ENCODE measurements at regions not wholly inside any gene's neighbourhood (a gene's known extent, or its start where the extent isn't known, plus 50 kb on each side); places are given as distances from the start of the nearest gene placed in this dataset.

DNA sequence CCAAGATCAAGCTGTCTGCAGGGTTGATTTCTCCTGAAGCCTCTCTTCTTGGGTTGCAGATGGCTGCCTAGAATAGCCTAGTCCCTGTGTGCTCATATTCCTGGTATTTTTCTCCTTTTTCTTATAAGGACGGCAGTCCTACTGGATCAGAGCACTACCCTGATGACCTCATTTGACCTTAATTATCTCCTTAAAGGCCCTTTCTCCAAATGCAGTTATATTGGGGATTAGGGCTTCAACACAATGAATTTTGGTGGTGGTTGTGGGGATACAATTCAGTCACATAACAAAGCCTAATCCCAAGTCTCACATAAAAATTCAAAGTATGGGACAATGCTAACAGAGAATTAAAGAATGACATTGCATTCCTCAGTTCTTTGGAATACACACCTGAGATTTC is 238.8 kb upstream of the SALL1 start:
- H3K4me1 ChIP-seq (ENCODE audit: insufficient read depth, low read length), result peaks cover 20% of the 10 kb centered on the region
- no peak overlapping the region for H3K4me3 ChIP-seq (ENCODE audit: low read length)
- no peak overlapping the region for H2AFZ ChIP-seq (ENCODE audit: low read depth, low read length)
- no peaks in the 10 kb centered on the region for H3K36me3 ChIP-seq (ENCODE audit: insufficient read depth, low read length)
- no peaks in the 10 kb centered on the region for H3K27me3 ChIP-seq (ENCODE audit: insufficient read depth, low read length)
- H3K9me3 ChIP-seq (ENCODE audit: low read length), result peaks cover 3% of the 10 kb centered on the region

DNA sequence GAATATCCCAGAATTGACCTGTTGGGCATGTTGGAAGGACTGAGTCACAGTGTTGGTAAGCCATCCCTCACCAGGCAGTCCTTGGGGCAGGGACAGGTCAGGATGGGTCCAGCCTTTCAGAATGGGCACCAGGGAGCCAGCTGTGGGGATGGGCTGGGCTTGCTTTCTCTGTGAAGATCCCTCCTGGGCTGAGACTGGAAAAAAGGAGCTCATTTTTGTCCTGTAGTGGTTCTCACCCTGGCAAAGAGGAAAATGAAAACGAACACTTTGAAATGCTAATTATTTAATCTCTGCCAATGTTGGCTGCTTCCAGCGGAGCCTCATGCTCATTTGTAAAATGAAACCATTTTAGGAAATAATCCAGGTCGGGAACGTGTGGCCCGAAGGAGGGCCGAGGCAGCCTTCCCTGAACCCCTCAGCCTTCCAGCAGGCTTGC is 237.5 kb upstream of the SALL1 start:
- Histone ChIP-seq H3K4me1 (ENCODE audit: insufficient read depth, low read length) (peaks cover 25% of the 10 kb centered on the region), H3K9me3 (ENCODE audit: low read length) (peaks cover 3% of the 10 kb centered on the region), H3K36me3 (ENCODE audit: insufficient read depth, low read length) (no peaks in the 10 kb centered on the region), H2AFZ (ENCODE audit: low read depth, low read length) (no peak overlapping the region), H3K4me3 (ENCODE audit: low read length) (no peak overlapping the region), H3K27me3 (ENCODE audit: insufficient read depth, low read length) (no peaks in the 10 kb centered on the region)

DNA sequence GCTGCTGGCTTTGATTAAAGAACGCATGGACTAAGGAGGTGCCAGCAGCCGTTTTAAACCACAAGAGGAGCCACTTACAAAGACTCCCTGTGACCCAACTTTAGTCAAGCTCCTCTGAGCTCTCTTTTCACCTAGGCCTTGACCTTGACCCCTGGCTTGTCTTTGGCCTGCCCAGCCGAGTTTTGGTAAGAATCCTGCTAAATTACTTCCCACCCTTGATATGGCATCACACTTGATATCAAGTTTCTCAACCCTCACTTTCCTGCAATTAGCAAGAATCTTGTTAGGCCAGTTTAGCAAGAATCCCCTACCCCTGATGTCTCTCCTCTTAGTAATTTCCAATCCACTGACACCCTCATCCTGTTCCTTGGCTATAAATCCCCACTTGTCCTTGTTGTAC is 232.8 kb upstream of the SALL1 start:
- Histone ChIP-seq H2AFZ (ENCODE audit: low read depth, low read length) (no peak overlapping the region), H3K9me3 (ENCODE audit: low read length) (peaks cover 1% of the 10 kb centered on the region), H3K4me1 (ENCODE audit: insufficient read depth, low read length) (peaks cover 4% of the 10 kb centered on the region), H3K36me3 (ENCODE audit: insufficient read depth, low read length) (no peaks in the 10 kb centered on the region), H3K27me3 (ENCODE audit: insufficient read depth, low read length) (no peaks in the 10 kb centered on the region), H3K4me3 (ENCODE audit: low read length) (no peak overlapping the region)

DNA sequence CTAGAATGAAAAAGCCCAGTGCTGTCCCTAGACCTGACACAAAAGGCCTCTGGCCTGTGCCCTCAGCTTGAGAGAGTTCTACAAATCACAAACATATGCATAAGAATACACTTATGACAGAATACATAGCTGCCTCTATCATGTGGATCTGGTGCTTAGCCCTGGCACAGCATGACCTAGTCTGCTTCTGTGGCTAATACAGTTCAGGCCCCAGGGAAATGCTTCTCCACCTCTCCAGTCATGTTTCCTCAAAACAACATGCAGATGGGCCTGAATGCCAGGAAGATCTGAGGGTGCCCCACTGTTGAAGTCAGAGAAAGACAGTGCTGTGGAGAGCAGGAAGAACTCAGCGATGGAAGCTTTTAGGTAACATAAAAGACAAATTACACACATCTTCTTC is 231.9 kb upstream of the SALL1 start:
- Histone ChIP-seq H3K36me3 (ENCODE audit: insufficient read depth, low read length) (no peaks in the 10 kb centered on the region), H2AFZ (ENCODE audit: low read depth, low read length) (no peak overlapping the region), H3K27me3 (ENCODE audit: insufficient read depth, low read length) (no peaks in the 10 kb centered on the region), H3K4me3 (ENCODE audit: low read length) (no peak overlapping the region), H3K4me1 (ENCODE audit: insufficient read depth, low read length) (peaks cover 4% of the 10 kb centered on the region), H3K9me3 (ENCODE audit: low read length) (no peaks in the 10 kb centered on the region)

GRCh38 chr16:51382211-51382610 is 231.1 kb upstream of the SALL1 start:
- no peaks in the 10 kb centered on the region for H3K27me3 ChIP-seq (ENCODE audit: insufficient read depth, low read length)
- H2AFZ ChIP-seq (ENCODE audit: low read depth, low read length), result no peak overlapping the region
- peaks cover 4% of the 10 kb centered on the region for H3K4me1 ChIP-seq (ENCODE audit: insufficient read depth, low read length)
- H3K9me3 ChIP-seq (ENCODE audit: low read length), result no peaks in the 10 kb centered on the region
- no peak overlapping the region for H3K4me3 ChIP-seq (ENCODE audit: low read length)
- no peaks in the 10 kb centered on the region for H3K36me3 ChIP-seq (ENCODE audit: insufficient read depth, low read length)

DNA sequence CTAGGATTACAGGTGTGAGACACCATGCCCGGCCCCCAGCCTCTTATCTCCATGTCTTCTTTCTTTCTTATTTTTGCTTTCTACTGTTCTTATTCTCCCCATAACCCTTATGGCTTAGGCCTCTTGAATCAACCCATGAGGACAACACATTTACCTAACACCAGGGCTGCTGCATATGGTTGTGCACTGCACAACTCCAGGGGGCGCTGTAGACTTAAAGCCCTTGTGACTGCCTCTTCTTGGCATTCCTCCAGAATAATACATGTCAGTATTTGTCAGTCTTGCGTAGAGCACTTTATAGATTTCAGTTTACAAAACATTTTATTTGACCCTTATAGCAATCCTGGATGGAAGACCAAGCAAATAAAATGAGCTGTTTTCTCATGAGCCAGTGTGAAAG is 225.0 kb upstream of the SALL1 start:
- no peaks in the 10 kb centered on the region for H3K36me3 ChIP-seq (ENCODE audit: insufficient read depth, low read length)
- peaks cover 7% of the 10 kb centered on the region for H3K4me1 ChIP-seq (ENCODE audit: insufficient read depth, low read length)
- H3K9me3 ChIP-seq (ENCODE audit: low read length), result no peaks in the 10 kb centered on the region
- H3K27me3 ChIP-seq (ENCODE audit: insufficient read depth, low read length), result no peaks in the 10 kb centered on the region
- no peak overlapping the region for H3K4me3 ChIP-seq (ENCODE audit: low read length)
- no peak overlapping the region for H2AFZ ChIP-seq (ENCODE audit: low read depth, low read length)

GRCh38 chr16:51374790-51375189 is 223.7 kb upstream of the SALL1 start:
- peaks cover 7% of the 10 kb centered on the region for H3K4me1 ChIP-seq (ENCODE audit: insufficient read depth, low read length)
- H3K27me3 ChIP-seq (ENCODE audit: insufficient read depth, low read length), result no peaks in the 10 kb centered on the region
- no peaks in the 10 kb centered on the region for H3K9me3 ChIP-seq (ENCODE audit: low read length)
- H3K4me3 ChIP-seq (ENCODE audit: low read length), result no peak overlapping the region
- H2AFZ ChIP-seq (ENCODE audit: low read depth, low read length), result no peak overlapping the region
- H3K36me3 ChIP-seq (ENCODE audit: insufficient read depth, low read length), result no peaks in the 10 kb centered on the region

- Histone ChIP-seq H3K36me3 (ENCODE audit: insufficient read depth, low read length) (no peaks in the 10 kb centered on the region), H3K27me3 (ENCODE audit: insufficient read depth, low read length) (no peaks in the 10 kb centered on the region), H3K9me3 (ENCODE audit: low read length) (no peaks in the 10 kb centered on the region), H3K4me3 (ENCODE audit: low read length) (no peak overlapping the region), H2AFZ (ENCODE audit: low read depth, low read length) (no peak overlapping the region), H3K4me1 (ENCODE audit: insufficient read depth, low read length) (peaks cover 7% of the 10 kb centered on the region)
These were observed 223.3 kb upstream of the SALL1 start for GRCh38 chr16:51374346-51374745.

DNA sequence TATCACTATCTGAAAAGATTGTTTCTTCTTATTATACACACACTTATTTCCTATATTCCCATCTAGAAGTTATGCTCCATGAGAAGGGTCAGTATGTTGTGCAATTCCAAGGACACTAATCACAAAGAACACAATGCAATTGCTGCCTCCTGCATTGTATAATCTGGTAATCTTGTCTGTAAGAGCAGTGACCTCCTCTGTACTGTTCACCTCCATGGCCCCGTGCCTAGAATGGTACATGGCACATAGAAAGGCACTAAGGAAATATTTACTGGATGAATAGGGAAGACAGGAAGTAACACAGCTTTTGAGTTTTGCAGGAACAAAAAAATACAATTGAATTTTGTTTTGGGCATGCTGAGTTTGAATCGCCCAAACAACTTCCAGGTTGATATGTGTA is 214.6 kb upstream of the SALL1 start:
- no peak overlapping the region for H2AFZ ChIP-seq (ENCODE audit: low read depth, low read length)
- no peaks in the 10 kb centered on the region for H3K27me3 ChIP-seq (ENCODE audit: insufficient read depth, low read length)
- no peaks in the 10 kb centered on the region for H3K9me3 ChIP-seq (ENCODE audit: low read length)
- peaks cover under 1% of the 10 kb centered on the region for H3K4me1 ChIP-seq (ENCODE audit: insufficient read depth, low read length)
- H3K36me3 ChIP-seq (ENCODE audit: insufficient read depth, low read length), result no peaks in the 10 kb centered on the region
- no peak overlapping the region for H3K4me3 ChIP-seq (ENCODE audit: low read length)

- H2AFZ ChIP-seq (ENCODE audit: low read depth, low read length), result no peak overlapping the region
- peak overlapping the region; percentile 8 for H3K4me3 ChIP-seq (ENCODE audit: low read length)
- H3K4me1 ChIP-seq (ENCODE audit: insufficient read depth, low read length), result peaks cover 49% of the 10 kb centered on the region
- no peaks in the 10 kb centered on the region for H3K36me3 ChIP-seq (ENCODE audit: insufficient read depth, low read length)
- no peaks in the 10 kb centered on the region for H3K27me3 ChIP-seq (ENCODE audit: insufficient read depth, low read length)
- no peaks in the 10 kb centered on the region for H3K9me3 ChIP-seq (ENCODE audit: low read length)
These were observed 208.3 kb upstream of the SALL1 start for GRCh38 chr16:51359141-51359955.

DNA sequence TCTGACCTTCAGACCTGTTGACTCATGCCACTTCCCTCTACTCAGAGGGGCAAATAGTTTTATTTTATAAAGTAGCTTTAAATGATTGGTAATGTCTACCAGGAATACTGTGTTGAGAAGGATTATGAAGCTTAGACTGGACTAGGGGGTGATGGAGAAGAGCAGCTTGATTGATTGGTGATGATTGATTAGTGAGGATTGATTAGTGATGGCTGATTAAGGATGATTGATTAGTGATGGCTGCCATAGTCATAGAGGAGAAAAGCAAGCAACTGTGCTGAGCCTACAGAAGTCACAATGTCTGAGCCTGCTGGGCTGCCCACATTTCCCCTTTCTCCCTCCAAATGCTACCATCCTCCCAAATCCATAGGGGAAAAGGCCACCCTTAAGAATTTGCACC is 206.8 kb upstream of the SALL1 start:
- no peak overlapping the region for H3K4me3 ChIP-seq (ENCODE audit: low read length)
- no peaks in the 10 kb centered on the region for H3K27me3 ChIP-seq (ENCODE audit: insufficient read depth, low read length)
- no peaks in the 10 kb centered on the region for H3K9me3 ChIP-seq (ENCODE audit: low read length)
- no peaks in the 10 kb centered on the region for H3K36me3 ChIP-seq (ENCODE audit: insufficient read depth, low read length)
- no peak overlapping the region for H2AFZ ChIP-seq (ENCODE audit: low read depth, low read length)
- peaks cover 49% of the 10 kb centered on the region for H3K4me1 ChIP-seq (ENCODE audit: insufficient read depth, low read length)

- Histone ChIP-seq H3K4me3 (ENCODE audit: low read length) (no peak overlapping the region), H3K36me3 (ENCODE audit: insufficient read depth, low read length) (no peaks in the 10 kb centered on the region), H3K27me3 (ENCODE audit: insufficient read depth, low read length) (no peaks in the 10 kb centered on the region), H3K9me3 (ENCODE audit: low read length) (no peaks in the 10 kb centered on the region), H2AFZ (ENCODE audit: low read depth, low read length) (no peak overlapping the region), H3K4me1 (ENCODE audit: insufficient read depth, low read length) (peaks cover 49% of the 10 kb centered on the region)
These were observed 204.8 kb upstream of the SALL1 start for GRCh38 chr16:51355875-51356274.

- no peak overlapping the region for H2AFZ ChIP-seq (ENCODE audit: low read depth, low read length)
- H3K4me3 ChIP-seq (ENCODE audit: low read length), result no peak overlapping the region
- H3K4me1 ChIP-seq (ENCODE audit: insufficient read depth, low read length), result peaks cover 43% of the 10 kb centered on the region
- H3K9me3 ChIP-seq (ENCODE audit: low read length), result no peaks in the 10 kb centered on the region
- no peaks in the 10 kb centered on the region for H3K27me3 ChIP-seq (ENCODE audit: insufficient read depth, low read length)
- H3K36me3 ChIP-seq (ENCODE audit: insufficient read depth, low read length), result no peaks in the 10 kb centered on the region
These were observed 204.1 kb upstream of the SALL1 start for GRCh38 chr16:51355195-51355594.

DNA sequence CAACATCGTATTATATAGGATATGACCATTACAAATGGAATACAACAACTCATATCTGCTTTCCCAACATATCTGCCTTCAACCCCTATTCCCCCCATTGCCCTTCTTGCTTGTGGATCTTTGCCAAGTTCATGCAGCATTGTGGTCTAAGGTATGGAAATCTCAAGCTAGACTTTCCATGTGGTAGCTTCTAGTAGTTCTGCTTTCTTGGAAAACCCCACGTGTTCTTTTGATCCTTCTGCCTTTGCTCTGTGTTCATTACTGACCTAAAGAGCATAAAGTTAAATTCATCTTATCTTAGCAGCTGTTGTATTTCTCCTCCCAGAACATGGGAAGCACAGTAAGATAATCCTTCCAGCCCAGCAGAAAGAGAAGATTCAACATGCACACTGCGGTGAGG is 202.0 kb upstream of the SALL1 start:
- Histone ChIP-seq H3K36me3 (ENCODE audit: insufficient read depth, low read length) (no peaks in the 10 kb centered on the region), H3K4me3 (ENCODE audit: low read length) (no peak overlapping the region), H3K9me3 (ENCODE audit: low read length) (no peaks in the 10 kb centered on the region), H3K4me1 (ENCODE audit: insufficient read depth, low read length) (peaks cover 25% of the 10 kb centered on the region), H2AFZ (ENCODE audit: low read depth, low read length) (no peak overlapping the region), H3K27me3 (ENCODE audit: insufficient read depth, low read length) (no peaks in the 10 kb centered on the region)

All from neuron (in vitro differentiated cells).